Keratinocyte (primary cell): ENCODE measurements at regions not wholly inside any gene's neighbourhood (a gene's known extent, or its start where the extent isn't known, plus 50 kb on each side); places are given as distances from the start of the nearest gene placed in this dataset.

Experiments
- DNase-seq: peaks from one replicate; pipeline ENCODE4 v3.0.0-alpha.2; 2011; ENCODE audit warnings: low read depth, missing footprints, low spot score
- FAIRE-seq: peaks from 2 replicates; lab custom pipeline; 2011; peaks lifted over from hg19 to GRCh38; lab: Jason Lieb, UNC
- H2AFZ ChIP-seq: 2 replicates; pipeline ENCODE4 v1.6.0; 2012; ENCODE audit warnings: low read length, control low read depth, inconsistent platforms; ENCODE audit not compliant: control insufficient read depth
- H3K27ac ChIP-seq: 2 replicates; pipeline ENCODE4 v1.5.1; 2011; ENCODE audit warnings: low read length; ENCODE audit not compliant: control insufficient read depth, insufficient read depth
- H3K27me3 ChIP-seq: 3 replicates; pipeline ENCODE4 v1.6.0; 2011; ENCODE audit warnings: low read length; ENCODE audit not compliant: control insufficient read depth, insufficient read depth; ENCODE audit errors: extremely low read depth
- H3K36me3 ChIP-seq, 2 experiments: 2 replicates in 1 of 2; 3 replicates in 1 of 2; pipeline ENCODE4 v1.5.1; 2011; ENCODE audit warnings: low read length in 2 of 2, mild to moderate bottlenecking in 1 of 2; ENCODE audit not compliant: control insufficient read depth in 2 of 2, insufficient read depth in 2 of 2; ENCODE audit errors: extremely low read depth in 1 of 2
- H3K4me1 ChIP-seq: 3 replicates; pipeline ENCODE4 v1.5.1; 2011; ENCODE audit warnings: low read length; ENCODE audit not compliant: control insufficient read depth, insufficient read depth; ENCODE audit errors: extremely low read depth
- H3K4me2 ChIP-seq: 3 replicates; pipeline ENCODE4 v1.6.0; 2011; ENCODE audit warnings: low read depth, low read length; ENCODE audit not compliant: control insufficient read depth, insufficient read depth; ENCODE audit errors: extremely low read depth
- H3K4me3 ChIP-seq, 3 experiments: fragments of 200-600 bp in 1 of 3; sonication (generic) in 1 of 3; 2 replicates in 2 of 3; 3 replicates in 1 of 3; pipeline ENCODE4 v1.5.1; 2011 to 2016; ENCODE audit warnings: low read length in 3 of 3, mild to moderate bottlenecking in 3 of 3, control low read depth in 2 of 3, inconsistent platforms in 1 of 3, low read depth in 1 of 3, mixed read lengths in 1 of 3, mixed run types in 1 of 3, moderate library complexity in 1 of 3; ENCODE audit not compliant: control insufficient read depth in 2 of 3, insufficient read depth in 2 of 3; ENCODE audit errors: extremely low read depth in 1 of 3
- H3K79me2 ChIP-seq: 2 replicates; pipeline ENCODE4 v1.6.0; 2012; ENCODE audit warnings: low read length; ENCODE audit not compliant: control insufficient read depth, insufficient read depth
- H3K9ac ChIP-seq: 3 replicates; pipeline ENCODE4 v1.6.0; 2011; ENCODE audit warnings: low read length; ENCODE audit not compliant: control insufficient read depth, insufficient read depth; ENCODE audit errors: extremely low read depth
- H3K9me1 ChIP-seq: 3 replicates; pipeline ENCODE4 v1.6.0; 2011; ENCODE audit warnings: low read length; ENCODE audit not compliant: control insufficient read depth, insufficient read depth; ENCODE audit errors: extremely low read depth
- H3K9me3 ChIP-seq: 2 replicates; pipeline ENCODE4 v1.5.1; 2012; ENCODE audit warnings: low read depth, low read length; ENCODE audit not compliant: control insufficient read depth
- H4K20me1 ChIP-seq: 3 replicates; pipeline ENCODE4 v1.6.0; 2011; ENCODE audit warnings: low read length; ENCODE audit not compliant: control insufficient read depth, insufficient read depth; ENCODE audit errors: extremely low read depth
- CTCF ChIP-seq, 3 experiments: IDR thresholded peaks in 1 of 3; conservative IDR thresholded peaks in 1 of 3; optimal IDR thresholded peaks in 1 of 3; 2 replicates in 2 of 3; 3 replicates in 1 of 3; pipeline versions ENCODE3 to v1.5.1; 2011; ENCODE audit warnings: low read length in 3 of 3, mild to moderate bottlenecking in 3 of 3, moderate library complexity in 2 of 3, control low read depth in 1 of 3, inconsistent platforms in 1 of 3; ENCODE audit not compliant: insufficient read depth in 2 of 3; ENCODE audit errors: extremely low read depth in 1 of 3
- EZH2 ChIP-seq: IDR thresholded peaks from one replicate; pipeline ENCODE4 v1.6.1; 2012; ENCODE audit warnings: inconsistent platforms, mild to moderate bottlenecking, low read length, moderate library complexity
- dilution Hi-C: fragments of 300-500 bp; cut with MboI; formaldehyde crosslinking; loops from one replicate; pipeline ENCODE4 v1.7.0; 2020; ENCODE audit warnings: low sequenced_read_pairs; ENCODE audit not compliant: extremely low pct_ligation_motif_present

- no peaks in the 10 kb centered on the region for H3K27me3 ChIP-seq
- H4K20me1 ChIP-seq: no peaks in the 10 kb centered on the region
- no peak overlapping the region for H2AFZ ChIP-seq
- no peak overlapping the region for H3K4me2 ChIP-seq
- TF ChIP-seq CTCF (optimal IDR thresholded peaks at IDR 0.05 in 1 of 3, IDR thresholded peaks at IDR 0.05 in 1 of 3, conservative IDR thresholded peaks at IDR 0.05 in 1 of 3; ENCODE audit: extremely low read depth in 1 of 3, insufficient read depth in 2 of 3, low read length in 3 of 3) (no peak), EZH2 (no peak)
- dilution Hi-C loops: no loop called here
- H3K79me2 ChIP-seq: no peaks in the 10 kb centered on the region
- H3K36me3 ChIP-seq: no peaks in the 10 kb centered on the region
- no peaks in the 10 kb centered on the region for H3K9me1 ChIP-seq
- no peak overlapping the region for H3K4me3 ChIP-seq
- DNase-seq: no peak
- no peak overlapping the region for H3K27ac ChIP-seq
- no peaks in the 10 kb centered on the region for H3K4me1 ChIP-seq
- H3K9ac ChIP-seq: no peak overlapping the region
- no peaks in the 10 kb centered on the region for H3K9me3 ChIP-seq
- FAIRE-seq: no peak
Observed at GRCh38 chr1:103259982-103260381, 151.7 kb upstream of the COL11A1 start.

- no peaks in the 10 kb centered on the region for H3K9me3 ChIP-seq
- TF ChIP-seq EZH2: no peak
- TF ChIP-seq CTCF (optimal IDR thresholded peaks at IDR 0.05 in 1 of 3, IDR thresholded peaks at IDR 0.05 in 1 of 3, conservative IDR thresholded peaks at IDR 0.05 in 1 of 3; ENCODE audit: extremely low read depth in 1 of 3, insufficient read depth in 2 of 3, low read length in 3 of 3): no peak
- no peak overlapping the region for H3K9ac ChIP-seq
- H2AFZ ChIP-seq: no peak overlapping the region
- H3K79me2 ChIP-seq: no peaks in the 10 kb centered on the region
- H3K4me1 ChIP-seq: no peaks in the 10 kb centered on the region
- H3K36me3 ChIP-seq: no peaks in the 10 kb centered on the region
- no peak for FAIRE-seq
- no peak for DNase-seq
- H4K20me1 ChIP-seq: no peaks in the 10 kb centered on the region
- H3K9me1 ChIP-seq: no peaks in the 10 kb centered on the region
- no peak overlapping the region for H3K4me3 ChIP-seq
- dilution Hi-C loops: no loop called here
- H3K27ac ChIP-seq: no peak overlapping the region
- H3K4me2 ChIP-seq: no peak overlapping the region
- H3K27me3 ChIP-seq: no peaks in the 10 kb centered on the region
Observed at GRCh38 chr1:103256490-103256889, 148.2 kb upstream of the COL11A1 start.
